Gastroesophageal sphincter (tissue), 3 donors: ENCODE measurements at regions not wholly inside any gene's neighbourhood (a gene's known extent, or its start where the extent isn't known, plus 50 kb on each side); places are given as distances from the start of the nearest gene placed in this dataset.

Experiments used
- CTCF ChIP-seq, 4 experiments: fragments of 200-600 bp in 2 of 4; fragments of 450-650 bp in 2 of 4; sonication (generic) in 1 of 4; IDR thresholded peaks; one replicate each; pipeline ENCODE4 v1.5.1; 2017 to 2019; ENCODE audit warnings: antibody characterized with exemption in 4 of 4, mild to moderate bottlenecking in 2 of 4, moderate library complexity in 2 of 4
- POLR2A ChIP-seq, 2 donors: fragments of 450-650 bp; IDR thresholded peaks; one replicate each; pipeline ENCODE4 v1.6.1; 2017; ENCODE audit warnings: antibody characterized with exemption in 2 of 2, mild to moderate bottlenecking in 2 of 2, moderate library complexity in 1 of 2
- POLR2AphosphoS5 ChIP-seq: sonication (generic); formaldehyde crosslinking; IDR thresholded peaks from one replicate; pipeline ENCODE4 v1.6.1; 2017; ENCODE audit warnings: antibody characterized with exemption

GRCh38 chr11:109772892-109773291 lies 320.3 kb upstream of the ZC3H12C start:
- no peak for TF ChIP-seq CTCF (IDR thresholded peaks at IDR 0.05)
- no peak for TF ChIP-seq POLR2A (IDR thresholded peaks at IDR 0.05)
- no peak for TF ChIP-seq POLR2AphosphoS5
